WTC11 (cell line): ENCODE measurements at regions not wholly inside any gene's neighbourhood (a gene's known extent, or its start where the extent isn't known, plus 50 kb on each side); places are given as distances from the start of the nearest gene placed in this dataset.

ENCODE experiments used
- ATAC-seq: fragments of 200-7000 bp; cut with Tn5 transposase; 2 replicates; pipeline ENCODE4 v1.10.0; 2021; ENCODE audit warnings: mild to moderate bottlenecking, moderate library complexity
- CTCF ChIA-PET: fragments of 300-600 bp; sonication (Branson Sonifier 250); formaldehyde crosslinking; loops from one replicate; lab custom pipeline; 2021; ENCODE audit warnings: antibody characterized with exemption; lab: Charles Lee
- POLR2A ChIA-PET: fragments of 350-600 bp; sonication (Branson Sonifier 250); formaldehyde crosslinking; loops from one replicate; lab custom pipeline; 2021; ENCODE audit warnings: antibody characterized with exemption; lab: Charles Lee
- DNase-seq: peaks from one replicate; pipeline ENCODE4 v3.0.0; 2021; ENCODE audit warnings: low spot score
- H3K27ac Mint-ChIP-seq: 2 replicates; pipeline ENCODE4 v1.8.0; 2021; ENCODE audit warnings: mixed read lengths
- H3K27me3 Mint-ChIP-seq: 2 replicates; pipeline ENCODE4 v1.8.0; 2021; ENCODE audit warnings: low read depth, mild to moderate bottlenecking, moderate library complexity, mixed read lengths
- H3K36me3 Mint-ChIP-seq: 2 replicates; pipeline ENCODE4 v1.8.0; 2021; ENCODE audit warnings: mixed read lengths
- H3K4me1 Mint-ChIP-seq: 2 replicates; pipeline ENCODE4 v1.8.0; 2022; ENCODE audit warnings: mixed read lengths
- H3K4me3 Mint-ChIP-seq: 2 replicates; pipeline ENCODE4 v1.8.0; 2021; ENCODE audit warnings: mild to moderate bottlenecking, moderate library complexity, mixed read lengths
- H3K9me3 Mint-ChIP-seq: 2 replicates; pipeline ENCODE4 v1.8.0; 2021; ENCODE audit warnings: mixed read lengths
- CBFB ChIP-seq: sonication (generic); formaldehyde crosslinking; IDR thresholded peaks from 2 replicates; pipeline ENCODE4 v1.8.1; 2022; ENCODE audit warnings: mild to moderate bottlenecking, low read depth, missing genetic modification reagents
- CREB1 ChIP-seq: sonication (generic); formaldehyde crosslinking; IDR thresholded peaks from 2 replicates; pipeline ENCODE4 v1.8.0; 2023; ENCODE audit warnings: mild to moderate bottlenecking, missing genetic modification reagents
- E2F5 ChIP-seq: sonication (generic); formaldehyde crosslinking; IDR thresholded peaks from 2 replicates; pipeline ENCODE4 v1.8.1; 2022; ENCODE audit warnings: mild to moderate bottlenecking, moderate library complexity, missing genetic modification reagents
- ETV6 ChIP-seq: sonication (generic); formaldehyde crosslinking; IDR thresholded peaks from 2 replicates; pipeline ENCODE4 v1.8.1; 2022; ENCODE audit warnings: mild to moderate bottlenecking, missing genetic modification reagents
- GRHL2 ChIP-seq: fragments of 250-450 bp; sonication (Bioruptor Pico); IDR thresholded peaks from 2 replicates; pipeline ENCODE4 v1.8.0; 2022; ENCODE audit warnings: mild to moderate bottlenecking, moderate library complexity; ENCODE audit not compliant: insufficient replicate concordance, severe bottlenecking
- IRF2 ChIP-seq: sonication (generic); formaldehyde crosslinking; IDR thresholded peaks from 2 replicates; pipeline ENCODE4 v1.8.0; 2022; ENCODE audit warnings: low read depth, missing genetic modification reagents, borderline replicate concordance
- NFATC4 ChIP-seq: fragments of 250-450 bp; sonication (Bioruptor Pico); IDR thresholded peaks from 2 replicates; pipeline ENCODE4 v1.9.0; 2021; ENCODE audit warnings: mild to moderate bottlenecking
- NFE2L1 ChIP-seq: sonication (generic); formaldehyde crosslinking; IDR thresholded peaks from 2 replicates; pipeline ENCODE4 v1.8.1; 2023; ENCODE audit warnings: missing genetic modification reagents
- NFYB ChIP-seq: sonication (generic); formaldehyde crosslinking; conservative IDR thresholded peaks from 2 replicates; pipeline ENCODE4 v1.8.0; 2022; ENCODE audit warnings: low read depth, missing genetic modification reagents
- NR1H2 ChIP-seq: sonication (generic); formaldehyde crosslinking; IDR thresholded peaks from 2 replicates; pipeline ENCODE4 v1.9.0; 2021; ENCODE audit warnings: mild to moderate bottlenecking, moderate library complexity, missing genetic modification reagents
- NR2C2 ChIP-seq: sonication (generic); formaldehyde crosslinking; IDR thresholded peaks from 2 replicates; pipeline ENCODE4 v1.8.0; 2022; ENCODE audit warnings: mild to moderate bottlenecking, missing genetic modification reagents
- OVOL2 ChIP-seq: fragments of 250-450 bp; sonication (Bioruptor Pico); IDR thresholded peaks from 2 replicates; pipeline ENCODE4 v1.9.0; 2021; ENCODE audit warnings: mild to moderate bottlenecking, borderline replicate concordance
- PREB ChIP-seq: sonication (generic); formaldehyde crosslinking; IDR thresholded peaks from 2 replicates; pipeline ENCODE4 v1.8.1; 2022; ENCODE audit warnings: mild to moderate bottlenecking, missing genetic modification reagents, moderate library complexity, borderline replicate concordance
- USF1 ChIP-seq: sonication (generic); formaldehyde crosslinking; IDR thresholded peaks from 2 replicates; pipeline ENCODE4 v1.8.0; 2022; ENCODE audit warnings: mild to moderate bottlenecking, missing genetic modification reagents
- ZBTB43 ChIP-seq: sonication (generic); formaldehyde crosslinking; IDR thresholded peaks from 2 replicates; pipeline ENCODE4 v1.8.1; 2023; ENCODE audit warnings: mild to moderate bottlenecking, missing genetic modification reagents
- ZNF138 ChIP-seq: sonication (generic); formaldehyde crosslinking; conservative IDR thresholded peaks from 2 replicates; pipeline ENCODE4 v1.8.1; 2022; ENCODE audit warnings: mild to moderate bottlenecking, moderate library complexity, missing genetic modification reagents
- ZNF281 ChIP-seq: sonication (generic); formaldehyde crosslinking; IDR thresholded peaks from 2 replicates; pipeline ENCODE4 v1.8.0; 2023; ENCODE audit warnings: mild to moderate bottlenecking, missing genetic modification reagents
- ZNF416 ChIP-seq: fragments of 250-450 bp; sonication (Bioruptor Pico); IDR thresholded peaks from 2 replicates; pipeline ENCODE4 v1.9.0; 2021; ENCODE audit warnings: mild to moderate bottlenecking, inconsistent platforms
- ZNF423 ChIP-seq: fragments of 250-450 bp; sonication (Bioruptor Pico); IDR thresholded peaks from 2 replicates; pipeline ENCODE4 v2.1.2; 2022; ENCODE audit warnings: mild to moderate bottlenecking, moderate library complexity
- ZNF512 ChIP-seq: sonication (generic); formaldehyde crosslinking; IDR thresholded peaks from 2 replicates; pipeline ENCODE4 v1.8.1; 2022; ENCODE audit warnings: missing genetic modification reagents, borderline replicate concordance
- ZNF671 ChIP-seq: fragments of 250-450 bp; sonication (Bioruptor Pico); IDR thresholded peaks from 2 replicates; pipeline ENCODE4 v1.8.0; 2021; ENCODE audit warnings: mild to moderate bottlenecking

GRCh38 chr9:108162664-108163063, 673.1 kb upstream of the KLF4 start (continued):
- TF ChIP-seq ZNF512: no peak
- TF ChIP-seq ZNF671: no peak
- TF ChIP-seq NR2C2 (CRISPR knock-in tag): no peak
- TF ChIP-seq CREB1 (CRISPR knock-in tag): no peak
- TF ChIP-seq CBFB: no peak
- no peak for TF ChIP-seq IRF2 (CRISPR knock-in tag)
- no peak for TF ChIP-seq ZNF138 (CRISPR knock-in tag)
- no peak for TF ChIP-seq GRHL2
- no peak for TF ChIP-seq USF1
- no peak for TF ChIP-seq NFYB (CRISPR knock-in tag)

GRCh38 chr9:108161503-108161902, 671.9 kb upstream of the KLF4 start:
- H3K4me1 Mint-ChIP-seq: peaks cover 18% of the 10 kb centered on the region
- ATAC-seq (no peak), DNase-seq (no peak)
- no peak for TF ChIP-seq ZNF281 (CRISPR knock-in tag)
- TF ChIP-seq, all 79 proteins: peak for 0
- Mint-ChIP-seq H3K27me3 (no peaks in the 10 kb centered on the region; the same call in 1 of the 2 replicates), H3K4me3 (no peak overlapping the region), H3K27ac (no peak overlapping the region), H3K36me3 (no peaks in the 10 kb centered on the region), H3K9me3 (peaks cover 4% of the 10 kb centered on the region)
- ChIA-PET CTCF (no interaction called here), POLR2A (no interaction called here)

- H3K4me1 Mint-ChIP-seq: peaks cover 15% of the 10 kb centered on the region
- no peak overlapping the region for H3K4me3 Mint-ChIP-seq
- H3K27ac Mint-ChIP-seq: no peak overlapping the region; the same call in 1 of the 2 replicates
- ChIA-PET POLR2A (no interaction called here), CTCF (no interaction called here)
- H3K27me3 Mint-ChIP-seq: no peaks in the 10 kb centered on the region; the same call in 1 of the 2 replicates
- no peaks in the 10 kb centered on the region for H3K36me3 Mint-ChIP-seq
- ATAC-seq: no peak
- H3K9me3 Mint-ChIP-seq: no peaks in the 10 kb centered on the region; the same call in 1 of the 2 replicates
- TF ChIP-seq E2F5 (CRISPR knock-in tag) (no peak), NR1H2 (CRISPR knock-in tag) (no peak), ZBTB43 (CRISPR knock-in tag) (no peak), CBFB (no peak), NFATC4 (no peak), ZNF416 (CRISPR knock-in tag) (no peak), NFE2L1 (CRISPR knock-in tag) (no peak), ZNF423 (CRISPR knock-in tag) (no peak), NR2C2 (CRISPR knock-in tag) (no peak), PREB (CRISPR knock-in tag) (no peak), ETV6 (no peak), OVOL2 (no peak), ZNF281 (CRISPR knock-in tag) (no peak)
- DNase-seq: no peak
These were observed 671.3 kb upstream of the KLF4 start for GRCh38 chr9:108160706-108161355.
